NCI-H146 treated with DMSO at 0.1 percent for 48 hours (cell line): ENCODE measurements at regions not wholly inside any gene's neighbourhood (a gene's known extent, or its start where the extent isn't known, plus 50 kb on each side); places are given as distances from the start of the nearest gene placed in this dataset.
A peak's percentile ranks its signal among the peaks of the same experiment; 100 is the strongest.

Experiments used
- DNase-seq: peaks from one replicate; lab custom pipeline; 2025; ENCODE audit not compliant: unreplicated experiment; lab: John Stamatoyannopoulos, UW

DNA sequence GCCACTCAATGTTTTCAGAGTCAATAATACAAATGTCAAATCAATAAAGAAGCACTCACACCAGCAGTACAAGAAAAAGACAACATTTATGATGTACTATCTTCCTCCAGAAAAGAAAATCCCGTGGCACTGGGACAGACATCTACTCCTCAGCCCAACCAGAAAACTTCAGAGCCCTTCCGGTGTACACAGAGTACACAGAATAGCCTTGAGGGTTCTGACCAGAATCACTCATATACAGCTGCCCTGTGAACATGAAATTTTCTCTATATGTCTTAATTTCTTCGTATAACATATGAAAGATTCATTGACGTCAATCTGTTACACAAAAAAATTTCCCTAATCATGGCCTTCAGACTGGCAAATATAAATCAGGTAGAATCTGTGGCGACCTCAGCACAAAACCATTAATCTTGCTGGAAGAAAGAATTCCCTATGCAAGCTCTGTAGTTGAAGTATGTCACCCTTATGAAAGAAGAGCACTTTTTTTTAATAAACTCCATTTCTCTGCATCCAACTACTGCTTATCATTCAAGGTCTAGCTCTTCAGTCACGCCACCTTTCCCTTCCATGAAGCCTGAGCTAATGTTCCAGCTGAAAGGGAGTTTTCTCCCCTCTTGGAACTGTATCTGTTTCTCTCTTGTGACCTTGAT is 53.8 kb upstream of the PLAAT1 start:
- DNase-seq, result no peak

DNA sequence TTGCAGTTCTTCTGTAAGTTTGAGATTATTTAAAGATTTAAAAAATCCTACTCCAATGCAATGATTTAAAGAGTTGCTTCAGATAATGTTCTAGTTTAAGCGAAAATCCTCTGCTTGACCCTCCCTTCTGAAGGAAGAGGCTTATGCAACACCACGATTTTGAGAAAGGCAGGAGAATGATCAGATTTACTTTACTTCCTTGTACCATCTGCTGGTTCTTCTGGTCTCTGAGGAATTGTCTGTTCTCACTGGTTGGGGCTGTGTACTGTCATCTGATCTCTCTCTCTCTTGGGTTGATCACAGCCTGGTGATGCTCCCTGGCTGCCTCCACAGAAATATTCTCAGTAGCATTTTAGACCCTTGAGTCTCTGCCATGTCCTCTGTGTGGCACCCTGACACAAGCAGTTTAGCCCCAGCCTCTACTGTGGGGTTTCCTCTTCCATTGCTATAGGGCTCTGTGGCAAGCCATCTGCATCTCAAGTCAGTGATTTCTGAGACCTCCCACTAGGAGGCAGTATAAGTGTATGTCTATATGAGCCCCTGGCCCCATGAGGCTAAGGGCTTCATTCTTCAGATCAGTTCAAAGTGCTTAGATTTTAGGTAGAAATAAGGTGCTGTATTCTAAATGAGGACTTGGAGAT is 50.8 kb upstream of the PLAAT1 start:
- DNase-seq, result peak; percentile 26
